PC-3 (cell line): ENCODE measurements at regions not wholly inside any gene's neighbourhood (a gene's known extent, or its start where the extent isn't known, plus 50 kb on each side); places are given as distances from the start of the nearest gene placed in this dataset.

Experiments
- ATAC-seq: fragments of 200-7000 bp; cut with Tn5 transposase; 2 replicates; pipeline ENCODE4 v1.9.1; 2020; ENCODE audit warnings: mild to moderate bottlenecking, moderate library complexity
- BruUV-seq: library from RNA; stranded (reverse); fragments of 400-500 nt; replicated peaks from 2 replicates; lab custom pipeline; 2021; lab: Mats Ljungman, UMichigan
- CTCF ChIA-PET: fragments of 300-600 bp; sonication (Branson Sonifier 250); formaldehyde crosslinking; loops from one replicate; lab custom pipeline; 2022; ENCODE audit warnings: antibody characterized with exemption; lab: Charles Lee
- POLR2A ChIA-PET: fragments of 300-600 bp; sonication (Branson Sonifier 250); formaldehyde crosslinking; loops from one replicate; lab custom pipeline; 2022; ENCODE audit warnings: antibody characterized with exemption; ENCODE audit not compliant: unreplicated experiment; lab: Charles Lee
- DNase-seq: peaks from one replicate; pipeline ENCODE4 v3.0.0-alpha.2; 2015
- H2AFZ ChIP-seq: fragments of 300-600 bp; sonication (generic); 2 replicates; pipeline ENCODE4 v1.6.0; 2016; ENCODE audit warnings: antibody characterized with exemption, low read length
- H3F3A ChIP-seq: fragments of 300-600 bp; sonication (generic); one replicate; pipeline ENCODE4 v1.6.0; 2017; ENCODE audit warnings: antibody characterized with exemption, low read length, control low read depth, mild to moderate bottlenecking; ENCODE audit not compliant: unreplicated experiment
- H3K27ac ChIP-seq: fragments of 300-600 bp; sonication (generic); 2 replicates; pipeline ENCODE4 v1.5.1; 2016; ENCODE audit warnings: mild to moderate bottlenecking, low read length
- H3K27me3 ChIP-seq: fragments of 300-600 bp; sonication (generic); 2 replicates; pipeline ENCODE4 v1.6.1; 2016; ENCODE audit warnings: low read length, mixed read lengths
- H3K36me3 ChIP-seq: fragments of 300-600 bp; sonication (generic); 2 replicates; pipeline ENCODE4 v1.6.1; 2016; ENCODE audit warnings: low read depth, mixed run types, low read length, mixed read lengths
- H3K4me1 ChIP-seq: fragments of 300-600 bp; sonication (generic); 2 replicates; pipeline ENCODE4 v1.5.1; 2016; ENCODE audit warnings: low read length; ENCODE audit not compliant: insufficient read depth
- H3K4me2 ChIP-seq: fragments of 300-600 bp; sonication (generic); 2 replicates; pipeline ENCODE4 v1.6.0; 2016; ENCODE audit warnings: low read length
- H3K4me3 ChIP-seq: fragments of 300-600 bp; sonication (generic); 2 replicates; pipeline ENCODE4 v1.5.1; 2016; ENCODE audit warnings: mild to moderate bottlenecking, low read length, mixed read lengths
- H3K79me2 ChIP-seq: fragments of 300-600 bp; sonication (generic); 2 replicates; pipeline ENCODE4 v1.6.1; 2017; ENCODE audit warnings: low read length, mixed read lengths
- H3K9ac ChIP-seq: fragments of 300-600 bp; sonication (generic); 2 replicates; pipeline ENCODE4 v1.6.0; 2016; ENCODE audit warnings: mild to moderate bottlenecking, low read length
- H3K9me2 ChIP-seq: fragments of 300-600 bp; sonication (generic); replicated peaks from 2 replicates; pipeline ENCODE4 v1.6.1; 2016; ENCODE audit warnings: mixed run types, low read length, mixed read lengths
- H3K9me3 ChIP-seq: fragments of 300-600 bp; sonication (generic); 2 replicates; pipeline ENCODE4 v1.6.1; 2016; ENCODE audit warnings: low read length, mixed read lengths
- H4K20me1 ChIP-seq: fragments of 300-600 bp; sonication (generic); 2 replicates; pipeline ENCODE4 v1.6.1; 2016; ENCODE audit warnings: low read length, mixed read lengths
- CTCF ChIP-seq: fragments of 300-600 bp; sonication (generic); conservative IDR thresholded peaks from 2 replicates; pipeline ENCODE4 v1.5.1; 2017; ENCODE audit warnings: antibody characterized with exemption, low read depth, mild to moderate bottlenecking, low read length
- EZH2 ChIP-seq: fragments of 300-600 bp; sonication (generic); IDR thresholded peaks from one replicate; pipeline ENCODE4 v1.6.1; 2017; ENCODE audit warnings: antibody characterized with exemption, mild to moderate bottlenecking, low read length; ENCODE audit not compliant: unreplicated experiment
- EZH2phosphoT487 ChIP-seq: fragments of 300-600 bp; sonication (generic); IDR thresholded peaks from 2 replicates; pipeline ENCODE4 v1.6.1; 2018; ENCODE audit warnings: mild to moderate bottlenecking, antibody characterized with exemption, low read length, borderline replicate concordance
- intact Hi-C: fragments of 100-400 bp; cut with micrococcal nuclease; formaldehyde crosslinking; loops from 2 replicates; pipeline ENCODE4 v1.9.0; 2023

GRCh38 chr2:16005816-16006536 is 65.6 kb downstream of the MYCN start:
- Histone ChIP-seq H3K36me3 (no peaks in the 10 kb centered on the region), H3K9me2 (no peaks in the 10 kb centered on the region), H3K4me3 (no peak overlapping the region), H3K27me3 (no peaks in the 10 kb centered on the region), H3K4me2 (no peak overlapping the region), H3K9ac (no peak overlapping the region), H3K27ac (no peak overlapping the region), H3F3A (no peaks in the 10 kb centered on the region), H2AFZ (no peak overlapping the region), H3K9me3 (no peaks in the 10 kb centered on the region), H3K4me1 (no peaks in the 10 kb centered on the region), H4K20me1 (no peaks in the 10 kb centered on the region), H3K79me2 (no peaks in the 10 kb centered on the region)
- TF ChIP-seq EZH2: no peak
- no peak for TF ChIP-seq EZH2phosphoT487
- TF ChIP-seq CTCF: no peak
- CTCF ChIA-PET: no interaction called here
- peak; percentile 6 for DNase-seq
- POLR2A ChIA-PET: no interaction called here
- no TSS peak for BruUV-seq
- ATAC-seq: no peak
- intact Hi-C loops: no loop called here

- intact Hi-C loops: no loop called here
- H3K36me3 ChIP-seq: no peaks in the 10 kb centered on the region
- H4K20me1 ChIP-seq: no peaks in the 10 kb centered on the region
- ChIA-PET POLR2A (no interaction called here), CTCF (no interaction called here)
- H3K27ac ChIP-seq: no peak overlapping the region
- H3K9me2 ChIP-seq: no peaks in the 10 kb centered on the region
- no peak overlapping the region for H3K4me2 ChIP-seq
- TF ChIP-seq EZH2: no peak
- no peaks in the 10 kb centered on the region for H3K79me2 ChIP-seq
- no peaks in the 10 kb centered on the region for H3K9me3 ChIP-seq
- H3K4me3 ChIP-seq: no peak overlapping the region
- H3F3A ChIP-seq: no peaks in the 10 kb centered on the region
- ATAC-seq (no peak), DNase-seq (no peak)
- H3K9ac ChIP-seq: no peak overlapping the region
- BruUV-seq: no TSS peak
- no peaks in the 10 kb centered on the region for H3K4me1 ChIP-seq
- no peak overlapping the region for H2AFZ ChIP-seq
- peaks cover 4% of the 10 kb centered on the region for H3K27me3 ChIP-seq
Observed at GRCh38 chr2:16005389-16005788, 65.0 kb downstream of the MYCN start.

- Histone ChIP-seq H4K20me1 (no peaks in the 10 kb centered on the region), H3F3A (no peaks in the 10 kb centered on the region), H3K4me3 (no peak overlapping the region), H3K9me3 (no peaks in the 10 kb centered on the region), H3K27me3 (peaks cover 18% of the 10 kb centered on the region), H3K27ac (no peak overlapping the region), H3K9ac (no peak overlapping the region), H3K79me2 (no peaks in the 10 kb centered on the region), H3K9me2 (no peaks in the 10 kb centered on the region), H2AFZ (no peak overlapping the region), H3K36me3 (no peaks in the 10 kb centered on the region), H3K4me2 (no peak overlapping the region), H3K4me1 (no peaks in the 10 kb centered on the region)
- intact Hi-C loops: no loop called here
- ChIA-PET POLR2A (no interaction called here), CTCF (no interaction called here)
- no peak for DNase-seq
- no peak for ATAC-seq
- TF ChIP-seq EZH2 (no peak), EZH2phosphoT487 (no peak), CTCF (no peak)
- BruUV-seq: no TSS peak
Observed at GRCh38 chr2:16003809-16004208, 63.5 kb downstream of the MYCN start.
